H1 (cell line): ENCODE measurements at regions not wholly inside any gene's neighbourhood (a gene's known extent, or its start where the extent isn't known, plus 50 kb on each side); places are given as distances from the start of the nearest gene placed in this dataset.

Experiments
- GTF2F1 ChIP-seq: IDR thresholded peaks from 2 replicates; pipeline ENCODE4 v1.6.1; 2012; ENCODE audit warnings: low read depth, low read length, improper control_type of control experiment, borderline replicate concordance
- NANOG ChIP-seq: IDR thresholded peaks from 2 replicates; pipeline ENCODE4 v1.6.1; 2011; ENCODE audit warnings: low read length, low read depth, mild to moderate bottlenecking, inconsistent platforms; ENCODE audit not compliant: insufficient read depth, poor library complexity, severe bottlenecking
- RXRA ChIP-seq: IDR thresholded peaks from 2 replicates; pipeline ENCODE4 v1.6.1; 2011; ENCODE audit warnings: low read depth, mild to moderate bottlenecking, low read length, moderate library complexity; ENCODE audit not compliant: insufficient read depth
- TF ChIP-seq, protein P1 (sequence below): fragments of 300-600 bp; sonication (generic); IDR thresholded peaks from 2 replicates; pipeline ENCODE4 v1.7.1; 2012; ENCODE audit warnings: low read length, moderate library complexity, mild to moderate bottlenecking, inconsistent platforms; ENCODE audit not compliant: insufficient replicate concordance

DNA sequence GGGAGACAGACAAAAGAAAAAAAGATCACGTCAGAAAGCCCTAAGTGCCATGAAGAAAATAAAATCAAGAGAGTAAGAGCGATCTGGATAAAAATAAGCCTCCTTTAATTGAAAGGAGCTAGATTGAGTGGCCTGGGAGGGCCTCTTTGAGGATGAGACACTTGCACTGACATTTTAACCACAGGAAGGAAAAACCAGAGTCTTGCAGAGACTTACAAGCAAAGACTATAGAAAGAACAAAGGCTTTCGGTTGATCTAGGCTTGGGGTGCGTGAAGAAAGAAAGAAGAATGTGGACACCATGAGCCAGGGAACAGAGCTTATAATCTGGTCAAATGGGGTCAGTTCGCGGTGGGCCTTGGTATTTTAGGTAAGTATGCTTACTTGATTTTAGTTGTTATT lies 342.7 kb downstream of the COG6 start (continued):
- TF ChIP-seq, protein P1, sequence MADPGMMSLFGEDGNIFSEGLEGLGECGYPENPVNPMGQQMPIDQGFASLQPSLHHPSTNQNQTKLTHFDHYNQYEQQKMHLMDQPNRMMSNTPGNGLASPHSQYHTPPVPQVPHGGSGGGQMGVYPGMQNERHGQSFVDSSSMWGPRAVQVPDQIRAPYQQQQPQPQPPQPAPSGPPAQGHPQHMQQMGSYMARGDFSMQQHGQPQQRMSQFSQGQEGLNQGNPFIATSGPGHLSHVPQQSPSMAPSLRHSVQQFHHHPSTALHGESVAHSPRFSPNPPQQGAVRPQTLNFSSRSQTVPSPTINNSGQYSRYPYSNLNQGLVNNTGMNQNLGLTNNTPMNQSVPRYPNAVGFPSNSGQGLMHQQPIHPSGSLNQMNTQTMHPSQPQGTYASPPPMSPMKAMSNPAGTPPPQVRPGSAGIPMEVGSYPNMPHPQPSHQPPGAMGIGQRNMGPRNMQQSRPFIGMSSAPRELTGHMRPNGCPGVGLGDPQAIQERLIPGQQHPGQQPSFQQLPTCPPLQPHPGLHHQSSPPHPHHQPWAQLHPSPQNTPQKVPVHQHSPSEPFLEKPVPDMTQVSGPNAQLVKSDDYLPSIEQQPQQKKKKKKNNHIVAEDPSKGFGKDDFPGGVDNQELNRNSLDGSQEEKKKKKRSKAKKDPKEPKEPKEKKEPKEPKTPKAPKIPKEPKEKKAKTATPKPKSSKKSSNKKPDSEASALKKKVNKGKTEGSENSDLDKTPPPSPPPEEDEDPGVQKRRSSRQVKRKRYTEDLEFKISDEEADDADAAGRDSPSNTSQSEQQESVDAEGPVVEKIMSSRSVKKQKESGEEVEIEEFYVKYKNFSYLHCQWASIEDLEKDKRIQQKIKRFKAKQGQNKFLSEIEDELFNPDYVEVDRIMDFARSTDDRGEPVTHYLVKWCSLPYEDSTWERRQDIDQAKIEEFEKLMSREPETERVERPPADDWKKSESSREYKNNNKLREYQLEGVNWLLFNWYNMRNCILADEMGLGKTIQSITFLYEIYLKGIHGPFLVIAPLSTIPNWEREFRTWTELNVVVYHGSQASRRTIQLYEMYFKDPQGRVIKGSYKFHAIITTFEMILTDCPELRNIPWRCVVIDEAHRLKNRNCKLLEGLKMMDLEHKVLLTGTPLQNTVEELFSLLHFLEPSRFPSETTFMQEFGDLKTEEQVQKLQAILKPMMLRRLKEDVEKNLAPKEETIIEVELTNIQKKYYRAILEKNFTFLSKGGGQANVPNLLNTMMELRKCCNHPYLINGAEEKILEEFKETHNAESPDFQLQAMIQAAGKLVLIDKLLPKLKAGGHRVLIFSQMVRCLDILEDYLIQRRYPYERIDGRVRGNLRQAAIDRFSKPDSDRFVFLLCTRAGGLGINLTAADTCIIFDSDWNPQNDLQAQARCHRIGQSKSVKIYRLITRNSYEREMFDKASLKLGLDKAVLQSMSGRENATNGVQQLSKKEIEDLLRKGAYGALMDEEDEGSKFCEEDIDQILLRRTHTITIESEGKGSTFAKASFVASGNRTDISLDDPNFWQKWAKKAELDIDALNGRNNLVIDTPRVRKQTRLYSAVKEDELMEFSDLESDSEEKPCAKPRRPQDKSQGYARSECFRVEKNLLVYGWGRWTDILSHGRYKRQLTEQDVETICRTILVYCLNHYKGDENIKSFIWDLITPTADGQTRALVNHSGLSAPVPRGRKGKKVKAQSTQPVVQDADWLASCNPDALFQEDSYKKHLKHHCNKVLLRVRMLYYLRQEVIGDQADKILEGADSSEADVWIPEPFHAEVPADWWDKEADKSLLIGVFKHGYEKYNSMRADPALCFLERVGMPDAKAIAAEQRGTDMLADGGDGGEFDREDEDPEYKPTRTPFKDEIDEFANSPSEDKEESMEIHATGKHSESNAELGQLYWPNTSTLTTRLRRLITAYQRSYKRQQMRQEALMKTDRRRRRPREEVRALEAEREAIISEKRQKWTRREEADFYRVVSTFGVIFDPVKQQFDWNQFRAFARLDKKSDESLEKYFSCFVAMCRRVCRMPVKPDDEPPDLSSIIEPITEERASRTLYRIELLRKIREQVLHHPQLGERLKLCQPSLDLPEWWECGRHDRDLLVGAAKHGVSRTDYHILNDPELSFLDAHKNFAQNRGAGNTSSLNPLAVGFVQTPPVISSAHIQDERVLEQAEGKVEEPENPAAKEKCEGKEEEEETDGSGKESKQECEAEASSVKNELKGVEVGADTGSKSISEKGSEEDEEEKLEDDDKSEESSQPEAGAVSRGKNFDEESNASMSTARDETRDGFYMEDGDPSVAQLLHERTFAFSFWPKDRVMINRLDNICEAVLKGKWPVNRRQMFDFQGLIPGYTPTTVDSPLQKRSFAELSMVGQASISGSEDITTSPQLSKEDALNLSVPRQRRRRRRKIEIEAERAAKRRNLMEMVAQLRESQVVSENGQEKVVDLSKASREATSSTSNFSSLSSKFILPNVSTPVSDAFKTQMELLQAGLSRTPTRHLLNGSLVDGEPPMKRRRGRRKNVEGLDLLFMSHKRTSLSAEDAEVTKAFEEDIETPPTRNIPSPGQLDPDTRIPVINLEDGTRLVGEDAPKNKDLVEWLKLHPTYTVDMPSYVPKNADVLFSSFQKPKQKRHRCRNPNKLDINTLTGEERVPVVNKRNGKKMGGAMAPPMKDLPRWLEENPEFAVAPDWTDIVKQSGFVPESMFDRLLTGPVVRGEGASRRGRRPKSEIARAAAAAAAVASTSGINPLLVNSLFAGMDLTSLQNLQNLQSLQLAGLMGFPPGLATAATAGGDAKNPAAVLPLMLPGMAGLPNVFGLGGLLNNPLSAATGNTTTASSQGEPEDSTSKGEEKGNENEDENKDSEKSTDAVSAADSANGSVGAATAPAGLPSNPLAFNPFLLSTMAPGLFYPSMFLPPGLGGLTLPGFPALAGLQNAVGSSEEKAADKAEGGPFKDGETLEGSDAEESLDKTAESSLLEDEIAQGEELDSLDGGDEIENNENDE, result no peak
- no peak for TF ChIP-seq NANOG
- TF ChIP-seq RXRA, result no peak
- TF ChIP-seq GTF2F1, result no peak
